Thyroid gland (tissue), 4 donors: ENCODE measurements at regions not wholly inside any gene's neighbourhood (a gene's known extent, or its start where the extent isn't known, plus 50 kb on each side); places are given as distances from the start of the nearest gene placed in this dataset.

ENCODE experiments used
- CTCF ChIP-seq, 6 experiments: fragments of 200-600 bp in 3 of 6; fragments of 450-650 bp in 3 of 6; sonication (generic) in 3 of 6; IDR thresholded peaks; one replicate each; pipeline ENCODE4 v1.5.1; 2016 to 2019; ENCODE audit warnings: antibody characterized with exemption in 6 of 6, mild to moderate bottlenecking in 2 of 6, inconsistent platforms in 1 of 6, moderate library complexity in 1 of 6
- POLR2A ChIP-seq, 2 donors: fragments of 450-650 bp; IDR thresholded peaks; one replicate each; pipeline ENCODE4 v1.6.1; 2017; ENCODE audit warnings: antibody characterized with exemption in 2 of 2, mild to moderate bottlenecking in 2 of 2, moderate library complexity in 1 of 2

GRCh38 chr7:12815871-12816270 is 128.4 kb downstream of the ARL4A start:
- no peak for TF ChIP-seq CTCF (IDR thresholded peaks at IDR 0.05)
- no peak for TF ChIP-seq POLR2A (IDR thresholded peaks at IDR 0.05)
